Right atrium auricular region (tissue), 2 donors: ENCODE measurements at regions not wholly inside any gene's neighbourhood (a gene's known extent, or its start where the extent isn't known, plus 50 kb on each side); places are given as distances from the start of the nearest gene placed in this dataset.

ENCODE experiments used
- DNase-seq: peaks from one replicate; pipeline ENCODE4 v3.0.0-alpha.2; 2019; ENCODE audit warnings: low spot score
- H3K27ac ChIP-seq, 2 donors: fragments of 200-600 bp; sonication (generic); 1 replicate in 1 of 2; 2 replicates in 1 of 2; pipeline ENCODE4 v1.5.1; 2016 to 2019
- H3K27me3 ChIP-seq, 2 donors: fragments of 200-600 bp; sonication (generic); one replicate each; pipeline versions ENCODE4 v1.5.1 to v1.6.0; 2017 to 2019
- H3K36me3 ChIP-seq: fragments of 200-600 bp; sonication (generic); one replicate; pipeline ENCODE4 v1.5.1; 2016
- H3K4me1 ChIP-seq, 2 donors: fragments of 200-600 bp; sonication (generic); one replicate each; pipeline versions ENCODE4 v1.5.1 to v1.6.0; 2017 to 2019
- H3K4me3 ChIP-seq, 2 donors: fragments of 200-600 bp; sonication (generic); 1 replicate in 1 of 2; 2 replicates in 1 of 2; pipeline ENCODE4 v1.5.1; 2017 to 2019; ENCODE audit warnings: mild to moderate bottlenecking in 1 of 2, moderate library complexity in 1 of 2
- H3K9me3 ChIP-seq, 2 donors: fragments of 200-600 bp; sonication (generic); one replicate each; pipeline ENCODE4 v1.5.1; 2019
- TF ChIP-seq, protein P1 (sequence below), 2 donors: fragments of 200-600 bp; sonication (generic); IDR thresholded peaks; one replicate each; pipeline ENCODE4 v1.5.1; 2019; ENCODE audit warnings: antibody characterized with exemption in 2 of 2

DNA sequence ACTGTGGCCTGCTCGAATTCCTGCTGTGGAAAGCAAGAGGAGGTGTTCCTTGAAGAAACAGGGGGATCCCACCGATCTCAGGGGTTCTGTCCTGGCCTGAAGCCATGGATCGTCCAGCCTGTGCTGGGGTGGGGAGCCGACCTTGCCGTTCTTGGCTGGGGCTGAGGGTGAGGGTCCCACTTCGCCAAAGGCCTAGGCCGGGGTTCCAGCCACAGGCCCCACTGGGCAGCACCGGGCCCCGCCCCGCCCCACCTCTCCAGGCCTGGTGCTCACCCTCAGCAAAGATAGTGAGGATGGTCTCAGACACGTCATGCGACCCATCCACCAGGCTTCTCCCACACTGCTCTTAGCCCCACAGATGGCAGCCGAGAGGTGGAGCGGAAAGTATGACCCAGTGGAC lies 51.4 kb upstream of the ZNF716 start:
- no peaks in the 10 kb centered on the region for H3K27me3 ChIP-seq
- no peak overlapping the region for H3K27ac ChIP-seq
- no peaks in the 10 kb centered on the region for H3K36me3 ChIP-seq
- H3K9me3 ChIP-seq = peaks cover 0 to 4% of the 10 kb centered on the region in 2 donors
- DNase-seq = peak; percentile 21
- H3K4me1 ChIP-seq = no peaks in the 10 kb centered on the region
- TF ChIP-seq, protein P1, sequence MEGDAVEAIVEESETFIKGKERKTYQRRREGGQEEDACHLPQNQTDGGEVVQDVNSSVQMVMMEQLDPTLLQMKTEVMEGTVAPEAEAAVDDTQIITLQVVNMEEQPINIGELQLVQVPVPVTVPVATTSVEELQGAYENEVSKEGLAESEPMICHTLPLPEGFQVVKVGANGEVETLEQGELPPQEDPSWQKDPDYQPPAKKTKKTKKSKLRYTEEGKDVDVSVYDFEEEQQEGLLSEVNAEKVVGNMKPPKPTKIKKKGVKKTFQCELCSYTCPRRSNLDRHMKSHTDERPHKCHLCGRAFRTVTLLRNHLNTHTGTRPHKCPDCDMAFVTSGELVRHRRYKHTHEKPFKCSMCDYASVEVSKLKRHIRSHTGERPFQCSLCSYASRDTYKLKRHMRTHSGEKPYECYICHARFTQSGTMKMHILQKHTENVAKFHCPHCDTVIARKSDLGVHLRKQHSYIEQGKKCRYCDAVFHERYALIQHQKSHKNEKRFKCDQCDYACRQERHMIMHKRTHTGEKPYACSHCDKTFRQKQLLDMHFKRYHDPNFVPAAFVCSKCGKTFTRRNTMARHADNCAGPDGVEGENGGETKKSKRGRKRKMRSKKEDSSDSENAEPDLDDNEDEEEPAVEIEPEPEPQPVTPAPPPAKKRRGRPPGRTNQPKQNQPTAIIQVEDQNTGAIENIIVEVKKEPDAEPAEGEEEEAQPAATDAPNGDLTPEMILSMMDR (IDR thresholded peaks at IDR 0.05) = no peak
- no peak overlapping the region for H3K4me3 ChIP-seq

DNA sequence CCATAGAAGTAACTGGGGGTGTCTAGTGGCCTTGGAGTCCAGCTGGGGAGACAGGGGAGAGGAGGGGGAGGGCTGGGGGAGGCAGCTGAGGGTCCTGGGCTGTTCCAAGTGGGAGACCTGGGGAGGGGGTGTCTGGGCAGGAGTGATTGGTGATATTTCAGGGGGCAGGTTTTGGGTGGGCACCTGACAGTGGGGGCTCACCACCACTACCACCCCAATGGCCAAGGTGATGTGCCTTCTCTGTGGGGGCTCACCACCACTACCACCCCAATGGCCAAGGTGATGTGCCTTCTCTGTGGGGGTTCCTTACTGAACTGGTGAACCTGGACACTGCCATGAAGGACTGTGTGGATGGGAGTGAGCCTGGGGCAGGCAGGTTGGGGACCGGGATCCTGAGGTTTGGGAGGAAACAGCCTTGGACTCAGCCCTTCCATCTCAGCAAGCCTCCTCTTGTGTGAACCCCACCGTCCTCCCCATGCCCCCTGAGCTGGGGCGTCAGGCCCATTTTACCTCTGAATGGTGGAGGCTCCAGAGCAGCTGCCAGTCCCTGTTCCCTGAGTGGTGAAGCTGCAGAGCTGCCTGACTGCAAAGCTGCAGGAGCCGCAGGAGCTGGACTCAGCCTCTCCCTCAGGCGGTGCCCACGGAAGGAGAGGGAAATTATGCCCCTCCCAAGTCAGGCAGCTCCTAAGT lies 50.6 kb upstream of the ZNF716 start:
- Histone ChIP-seq H3K4me3 (no peak overlapping the region), H3K36me3 (no peaks in the 10 kb centered on the region)
- TF ChIP-seq, protein P1 (IDR thresholded peaks at IDR 0.05) = no peak

DNA sequence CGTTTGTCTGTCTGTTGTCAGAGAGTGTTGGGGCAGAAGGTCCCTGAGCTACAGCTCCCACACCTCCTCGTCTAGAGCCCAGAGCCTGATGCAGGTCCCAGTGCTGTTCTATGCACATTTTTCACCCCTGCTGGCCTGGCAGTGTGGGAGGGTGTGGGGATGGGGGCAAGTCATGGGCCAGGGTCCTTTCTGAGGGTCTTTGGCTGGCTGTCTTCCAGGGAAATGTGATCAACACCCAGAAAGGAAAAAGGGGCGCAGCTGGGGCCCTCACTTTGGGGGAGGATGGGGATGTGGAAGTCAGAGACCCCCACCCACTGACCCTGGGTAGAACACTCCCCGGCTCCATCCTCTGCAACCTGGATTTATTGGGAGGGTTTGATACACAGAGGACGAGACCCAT lies 50.0 kb upstream of the ZNF716 start:
- no peaks in the 10 kb centered on the region for H3K36me3 ChIP-seq
- no peak for DNase-seq
- no peaks in the 10 kb centered on the region for H3K4me1 ChIP-seq
- H3K4me3 ChIP-seq = no peak overlapping the region
- TF ChIP-seq, protein P1 (IDR thresholded peaks at IDR 0.05) = no peak
- H3K27ac ChIP-seq = no peak overlapping the region
- no peaks in the 10 kb centered on the region for H3K9me3 ChIP-seq
- no peaks in the 10 kb centered on the region for H3K27me3 ChIP-seq

More for the DNA sequence above, 50.6 kb upstream of the ZNF716 start:
- H3K4me1 ChIP-seq = no peaks in the 10 kb centered on the region
- no peaks in the 10 kb centered on the region for H3K9me3 ChIP-seq
- H3K27ac ChIP-seq = no peak overlapping the region
- H3K27me3 ChIP-seq = no peaks in the 10 kb centered on the region
- peak; percentile 44 for DNase-seq
